H1 (cell line): ENCODE measurements at regions not wholly inside any gene's neighbourhood (a gene's known extent, or its start where the extent isn't known, plus 50 kb on each side); places are given as distances from the start of the nearest gene placed in this dataset.

Experiments
- CTCF ChIA-PET: fragments of 300-600 bp; sonication (Branson Sonifier 250); formaldehyde crosslinking; loops from one replicate; lab custom pipeline; 2021; ENCODE audit not compliant: partially characterized antibody; lab: Charles Lee
- POLR2A ChIA-PET: fragments of 300-600 bp; sonication (Branson Sonifier 250); formaldehyde crosslinking; loops from one replicate; lab custom pipeline; 2021; ENCODE audit warnings: inconsistent platforms; ENCODE audit not compliant: partially characterized antibody; lab: Charles Lee
- DNase-seq, 2 experiments: peaks; one replicate each; pipeline versions ENCODE4 v3.0.0 to v3.0.0-alpha.2; 2010 to 2022; ENCODE audit warnings: low spot score in 2 of 2, low read depth in 1 of 2, mixed read lengths in 1 of 2
- FAIRE-seq: peaks from 2 replicates; lab custom pipeline; 2011; peaks lifted over from hg19 to GRCh38; lab: Jason Lieb, UNC
- H2AFZ ChIP-seq: 2 replicates; pipeline ENCODE4 v1.8.1; 2012; ENCODE audit warnings: low read length, inconsistent platforms
- H2AK5ac ChIP-seq: 2 replicates; pipeline ENCODE4 v1.6.1; 2013; ENCODE audit warnings: low read depth, low read length
- H2BK120ac ChIP-seq: replicated peaks from 2 replicates; pipeline ENCODE3; 2013; ENCODE audit warnings: low read depth, low read length, inconsistent platforms
- H2BK12ac ChIP-seq: 2 replicates; pipeline ENCODE4 v1.6.1; 2013; ENCODE audit warnings: low read depth, low read length
- H2BK15ac ChIP-seq: 2 replicates; pipeline ENCODE4 v1.6.1; 2013; ENCODE audit warnings: low read length
- H2BK20ac ChIP-seq: 2 replicates; pipeline ENCODE4 v1.6.1; 2013; ENCODE audit warnings: low read length
- H2BK5ac ChIP-seq: 2 replicates; pipeline ENCODE4 v1.6.1; 2013; ENCODE audit warnings: low read depth, low read length
- H3K14ac ChIP-seq: 2 replicates; pipeline ENCODE4 v1.6.1; 2013; ENCODE audit warnings: inconsistent platforms; ENCODE audit not compliant: insufficient read length
- H3K18ac ChIP-seq: 2 replicates; pipeline ENCODE4 v1.6.1; 2013; ENCODE audit warnings: low read length; ENCODE audit errors: extremely low read depth
- H3K23ac ChIP-seq: 2 replicates; pipeline ENCODE4 v1.6.1; 2013; ENCODE audit warnings: inconsistent platforms; ENCODE audit not compliant: insufficient read length
- H3K23me2 ChIP-seq: 2 replicates; pipeline ENCODE4 v1.6.1; 2013; ENCODE audit warnings: low read depth, low read length
- H3K27ac ChIP-seq: 2 replicates; pipeline ENCODE4 v1.6.1; 2011; ENCODE audit warnings: low read depth, low read length, inconsistent platforms
- H3K27me3 ChIP-seq, 4 experiments: replicated peaks in 1 of 4; 1 replicate in 1 of 4; 2 replicates in 3 of 4; pipeline versions ENCODE4 v1.6.1 to v1.8.1; 2011 to 2013; ENCODE audit warnings: low read length in 3 of 4, mild to moderate bottlenecking in 3 of 4, inconsistent platforms in 2 of 4, mixed read lengths in 2 of 4, moderate library complexity in 1 of 4; ENCODE audit not compliant: control insufficient read depth in 3 of 4, insufficient read depth in 3 of 4; ENCODE audit errors: extremely low read depth in 1 of 4
- H3K36me3 ChIP-seq, 4 experiments: 2 replicates each; pipeline versions ENCODE4 v1.6.1 to v1.8.1; 2011 to 2013; ENCODE audit warnings: mild to moderate bottlenecking in 4 of 4, low read length in 3 of 4, moderate library complexity in 2 of 4, control low read depth in 1 of 4, inconsistent platforms in 1 of 4; ENCODE audit not compliant: insufficient read depth in 4 of 4, control insufficient read depth in 2 of 4
- H3K4ac ChIP-seq: replicated peaks from 2 replicates; pipeline ENCODE3; 2013; ENCODE audit warnings: low read length, low read depth, mixed read lengths, inconsistent platforms; ENCODE audit not compliant: insufficient read length
- H3K4me1 ChIP-seq, 4 experiments: replicated peaks in 1 of 4; 1 replicate in 1 of 4; 2 replicates in 3 of 4; pipeline versions ENCODE4 v1.6.1 to v1.8.1; 2011 to 2013; ENCODE audit warnings: low read length in 3 of 4, inconsistent platforms in 2 of 4, mixed read lengths in 1 of 4; ENCODE audit not compliant: insufficient read depth in 4 of 4, control insufficient read depth in 3 of 4
- H3K4me2 ChIP-seq, 2 experiments: 2 replicates each; pipeline versions ENCODE4 v1.6.1 to v1.8.1; 2011 to 2013; ENCODE audit warnings: low read depth in 2 of 2, low read length in 2 of 2, control low read depth in 1 of 2, inconsistent platforms in 1 of 2, mild to moderate bottlenecking in 1 of 2; ENCODE audit not compliant: insufficient read depth in 1 of 2
- H3K4me3 ChIP-seq, 4 experiments: fragments of 200-600, 300-600 bp in 1 of 4; sonication (generic), shearing (Covaris generic), sonication (Bioruptor Twin) in 1 of 4; 2 replicates each; pipeline versions ENCODE4 v1.5.1 to v1.8.1; 2011 to 2016; ENCODE audit warnings: low read length in 4 of 4, low read depth in 3 of 4, control low read depth in 2 of 4, inconsistent platforms in 2 of 4, mild to moderate bottlenecking in 2 of 4, mixed read lengths in 1 of 4, moderate library complexity in 1 of 4; ENCODE audit not compliant: insufficient read depth in 2 of 4; ENCODE audit errors: extremely low read depth in 1 of 4
- H3K56ac ChIP-seq: replicated peaks from 2 replicates; pipeline ENCODE3; 2013; ENCODE audit warnings: low read depth, mild to moderate bottlenecking, mixed read lengths, low read length, inconsistent platforms; ENCODE audit not compliant: insufficient read length
- H3K79me1 ChIP-seq: 2 replicates; pipeline ENCODE4 v1.6.1; 2013; ENCODE audit warnings: low read depth, low read length, control low read depth
- H3K79me2 ChIP-seq, 2 experiments: 2 replicates each; pipeline versions ENCODE4 v1.6.1 to v1.8.1; 2012 to 2013; ENCODE audit warnings: low read length in 2 of 2, mild to moderate bottlenecking in 2 of 2, inconsistent platforms in 1 of 2; ENCODE audit not compliant: insufficient read depth in 2 of 2, control insufficient read depth in 1 of 2
- H3K9ac ChIP-seq, 4 experiments: replicated peaks in 1 of 4; 1 replicate in 1 of 4; 2 replicates in 3 of 4; pipeline versions ENCODE4 v1.6.1 to v1.8.1; 2011 to 2013; ENCODE audit warnings: low read depth in 3 of 4, low read length in 3 of 4, control low read depth in 2 of 4, mild to moderate bottlenecking in 2 of 4, moderate library complexity in 2 of 4, inconsistent platforms in 1 of 4; ENCODE audit errors: extremely low read depth in 1 of 4
- H3K9me3 ChIP-seq, 2 experiments: 2 replicates each; pipeline versions ENCODE4 v1.6.1 to v1.8.1; 2012 to 2013; ENCODE audit warnings: mild to moderate bottlenecking in 2 of 2, moderate library complexity in 2 of 2, control low read depth in 1 of 2, inconsistent platforms in 1 of 2, low read depth in 1 of 2, low read length in 1 of 2, mixed read lengths in 1 of 2; ENCODE audit not compliant: insufficient read depth in 2 of 2
- H4K20me1 ChIP-seq, 2 experiments: replicated peaks in 1 of 2; 2 replicates each; pipeline versions ENCODE3 to v1.8.1; 2011 to 2013; ENCODE audit warnings: inconsistent platforms in 2 of 2, low read length in 2 of 2, mild to moderate bottlenecking in 1 of 2; ENCODE audit not compliant: insufficient read depth in 2 of 2, control insufficient read depth in 1 of 2
- H4K5ac ChIP-seq: 2 replicates; pipeline ENCODE4 v1.6.1; 2013; ENCODE audit warnings: low read length, low read depth, mixed read lengths, inconsistent platforms; ENCODE audit not compliant: insufficient read length
- H4K8ac ChIP-seq: 2 replicates; pipeline ENCODE4 v1.8.0; 2013; ENCODE audit warnings: mild to moderate bottlenecking, moderate library complexity, low read length, inconsistent platforms; ENCODE audit not compliant: insufficient read depth; ENCODE audit errors: extremely low read depth
- H4K91ac ChIP-seq: replicated peaks from 2 replicates; pipeline ENCODE3; 2013; ENCODE audit warnings: low read length, mixed read lengths, inconsistent platforms; ENCODE audit not compliant: insufficient read length
- BRCA1 ChIP-seq: IDR thresholded peaks from 2 replicates; pipeline ENCODE4 v1.6.1; 2012; ENCODE audit warnings: low read depth, low read length, improper control_type of control experiment
- CBX8 ChIP-seq: fragments of 300-800, 300-1000 bp; sonication (generic); IDR thresholded peaks from 2 replicates; pipeline ENCODE4 v1.7.1; 2016; ENCODE audit warnings: low read depth, low read length, borderline replicate concordance
- CREB1 ChIP-seq: IDR thresholded peaks from 2 replicates; pipeline ENCODE4 v1.6.1; 2012; ENCODE audit warnings: inconsistent platforms
- GABPA ChIP-seq: IDR thresholded peaks from 2 replicates; pipeline ENCODE4 v1.6.1; 2011; ENCODE audit warnings: mild to moderate bottlenecking, low read length, moderate library complexity, borderline replicate concordance; ENCODE audit not compliant: insufficient read depth
- HDAC2 ChIP-seq, 2 experiments: fragments of 300-600 bp in 1 of 2; sonication (generic) in 1 of 2; IDR thresholded peaks; 2 replicates each; pipeline ENCODE4 v1.6.1; 2011 to 2012; ENCODE audit warnings: low read depth in 2 of 2, low read length in 2 of 2, mild to moderate bottlenecking in 2 of 2, moderate library complexity in 2 of 2, borderline replicate concordance in 1 of 2, inconsistent platforms in 1 of 2
- KDM4A ChIP-seq: IDR thresholded peaks from one replicate; pipeline ENCODE4 v1.7.1; 2012; ENCODE audit warnings: low read depth, mild to moderate bottlenecking, moderate library complexity, low read length, inconsistent platforms; ENCODE audit not compliant: severe bottlenecking
- KDM5A ChIP-seq: fragments of 200-600 bp; IDR thresholded peaks from 2 replicates; pipeline ENCODE4 v1.7.1; 2012; ENCODE audit warnings: mild to moderate bottlenecking, low read length, inconsistent platforms, mixed read lengths
- MAFK ChIP-seq: IDR thresholded peaks from 2 replicates; pipeline ENCODE4 v1.6.1; 2012; ENCODE audit warnings: low read depth, mild to moderate bottlenecking, improper control_type of control experiment, low read length
- POLR2A ChIP-seq, 2 experiments: IDR thresholded peaks; 1 replicate in 1 of 2; 2 replicates in 1 of 2; pipeline ENCODE4 v1.6.1; 2011; ENCODE audit warnings: low read depth in 2 of 2, low read length in 2 of 2, mild to moderate bottlenecking in 2 of 2; ENCODE audit errors: control extremely low read depth in 1 of 2
- POLR2AphosphoS5 ChIP-seq: IDR thresholded peaks from 2 replicates; pipeline ENCODE4 v1.6.1; 2011; ENCODE audit warnings: low read depth, low read length
- RFX5 ChIP-seq: IDR thresholded peaks from 2 replicates; pipeline ENCODE4 v1.6.1; 2011; ENCODE audit warnings: low read depth, low read length, improper control_type of control experiment, borderline replicate concordance
- RXRA ChIP-seq: IDR thresholded peaks from 2 replicates; pipeline ENCODE4 v1.6.1; 2011; ENCODE audit warnings: low read depth, mild to moderate bottlenecking, low read length, moderate library complexity; ENCODE audit not compliant: insufficient read depth
- SIN3A ChIP-seq, 2 experiments: IDR thresholded peaks in 1 of 2; conservative IDR thresholded peaks in 1 of 2; 2 replicates each; pipeline ENCODE4 v1.6.1; 2011 to 2012; ENCODE audit warnings: low read length in 2 of 2, improper control_type of control experiment in 1 of 2, low read depth in 1 of 2, mild to moderate bottlenecking in 1 of 2
- SP1 ChIP-seq: IDR thresholded peaks from 2 replicates; pipeline ENCODE4 v1.6.1; 2011; ENCODE audit warnings: low read depth, low read length
- WGBS, 2 experiments: shearing (Covaris generic) in 1 of 2; methylation state at CpG; one replicate each; pipeline versions ENCODE4 v1.1.6 to v1.1.7; 2013 to 2015; ENCODE audit warnings: low lambda C conversion rate in 2 of 2, mixed read lengths in 2 of 2, inconsistent platforms in 1 of 2, low coverage in 1 of 2, missing lambda C conversion rate in 1 of 2; ENCODE audit not compliant: insufficient replicate concordance in 2 of 2, insufficient coverage in 1 of 2, insufficient read length in 1 of 2; ENCODE audit errors: extremely low coverage in 1 of 2, missing lambda C conversion rate in 1 of 2; 5-methylcytosine and 5-hydroxymethylcytosine counted together
- TF ChIP-seq, protein P1 (sequence below): IDR thresholded peaks from 2 replicates; pipeline ENCODE4 v1.6.1; 2011; ENCODE audit warnings: low read depth, mild to moderate bottlenecking, low read length; ENCODE audit not compliant: insufficient read depth

DNA sequence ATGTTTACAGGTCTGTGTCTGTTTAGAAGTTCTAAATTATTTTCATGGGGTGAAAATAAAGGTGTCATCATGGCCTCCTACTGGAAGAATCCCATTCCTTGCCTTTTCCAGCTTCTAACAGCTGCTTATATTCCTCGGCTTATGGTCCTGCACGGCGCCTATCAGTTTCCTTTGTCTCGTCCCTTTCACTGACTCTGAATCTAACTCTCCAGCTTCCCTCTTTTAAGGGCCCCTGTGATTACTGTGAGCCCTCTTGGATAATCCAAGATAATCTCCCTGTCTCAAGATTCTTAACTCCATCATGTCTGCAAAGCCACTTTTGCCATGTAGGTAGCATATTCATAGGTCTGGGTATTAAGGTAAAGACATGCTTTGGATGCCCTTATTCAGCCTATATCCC is 441.0 kb upstream of the ERCC4 start:
- no peaks in the 10 kb centered on the region for H4K20me1 ChIP-seq
- no peak overlapping the region for H2AK5ac ChIP-seq
- H3K79me2 ChIP-seq = no peaks in the 10 kb centered on the region
- no peak overlapping the region for H2BK120ac ChIP-seq
- H2BK12ac ChIP-seq = no peak overlapping the region
- no peak overlapping the region for H3K14ac ChIP-seq
- H3K27ac ChIP-seq = no peak overlapping the region
- no peak overlapping the region for H3K23ac ChIP-seq
- CTCF ChIA-PET = interaction anchor here (1.3 kb wide), 1 partner anchor 53 kb away, joined by 4 read pairs; no protein-coding TSS in a partner anchor
- WGBS, 2 experiments = 96% methylated on average over 4 of the region's 4 CpGs; no CpG with 5 or more reads in 1 of the 2 experiments
- no peak overlapping the region for H4K91ac ChIP-seq
- no peak overlapping the region for H3K4me2 ChIP-seq
- POLR2A ChIA-PET = no interaction called here
- no peak overlapping the region for H2BK15ac ChIP-seq
- no peak overlapping the region for H3K56ac ChIP-seq
- no peak overlapping the region for H3K4me3 ChIP-seq
- no peak overlapping the region for H2BK5ac ChIP-seq
- no peak for FAIRE-seq
- no peak overlapping the region for H2BK20ac ChIP-seq
- DNase-seq = no peak
- no peaks in the 10 kb centered on the region for H3K23me2 ChIP-seq
- no peak overlapping the region for H3K9ac ChIP-seq
- H3K18ac ChIP-seq = no peak overlapping the region
- no peaks in the 10 kb centered on the region for H3K79me1 ChIP-seq
- peaks cover 0 to 6% (median 0%) of the 10 kb centered on the region in 4 experiments; a peak in 1 of 8 replicates for H3K36me3 ChIP-seq
- no peak overlapping the region for H2AFZ ChIP-seq
- H3K4me1 ChIP-seq = no peaks in the 10 kb centered on the region; a peak in 1 of 7 replicates
- H4K5ac ChIP-seq = no peak overlapping the region
- H3K9me3 ChIP-seq = peaks cover 12 to 13% of the 10 kb centered on the region in 2 experiments
- H3K4ac ChIP-seq = no peak overlapping the region
- H4K8ac ChIP-seq = no peak overlapping the region
- H3K27me3 ChIP-seq = no peaks in the 10 kb centered on the region
- no peak for TF ChIP-seq MAFK
- TF ChIP-seq GABPA = no peak
- TF ChIP-seq POLR2AphosphoS5 = no peak
- no peak for TF ChIP-seq HDAC2 (IDR thresholded peaks at IDR 0.05; ENCODE audit: borderline replicate concordance in 1 of 2, low read depth in 2 of 2, low read length in 2 of 2)
- TF ChIP-seq SIN3A (conservative IDR thresholded peaks at IDR 0.05 in 1 of 2, IDR thresholded peaks at IDR 0.05 in 1 of 2; ENCODE audit: low read depth in 1 of 2, low read length in 2 of 2) = no peak
- TF ChIP-seq CREB1 = no peak
- no peak for TF ChIP-seq KDM4A
- TF ChIP-seq CBX8 = no peak
- TF ChIP-seq RXRA = no peak
- TF ChIP-seq KDM5A = no peak
- TF ChIP-seq BRCA1 = no peak
- TF ChIP-seq RFX5 = no peak
- TF ChIP-seq, protein P1, sequence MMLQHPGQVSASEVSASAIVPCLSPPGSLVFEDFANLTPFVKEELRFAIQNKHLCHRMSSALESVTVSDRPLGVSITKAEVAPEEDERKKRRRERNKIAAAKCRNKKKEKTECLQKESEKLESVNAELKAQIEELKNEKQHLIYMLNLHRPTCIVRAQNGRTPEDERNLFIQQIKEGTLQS = no peak
- no peak for TF ChIP-seq POLR2A (IDR thresholded peaks at IDR 0.05; ENCODE audit: control extremely low read depth in 1 of 2, low read depth in 2 of 2, low read length in 2 of 2)
- TF ChIP-seq SP1 = no peak
